CD4-positive, alpha-beta T cell (primary cell): ENCODE measurements at regions not wholly inside any gene's neighbourhood (a gene's known extent, or its start where the extent isn't known, plus 50 kb on each side); places are given as distances from the start of the nearest gene placed in this dataset.

Experiments
- ATAC-seq: fragments of 200-7000 bp; cut with Tn5 transposase; one replicate; pipeline ENCODE4 v1.10.0; 2022; ENCODE audit warnings: mild to moderate bottlenecking; ENCODE audit not compliant: poor library complexity
- CTCF ChIA-PET: fragments of 350-600 bp; sonication (Branson Sonifier 250); formaldehyde crosslinking; loops from one replicate; lab custom pipeline; 2021; ENCODE audit warnings: antibody characterized with exemption, inconsistent platforms; lab: Charles Lee
- POLR2A ChIA-PET: fragments of 350-600 bp; sonication (Branson Sonifier 250); formaldehyde crosslinking; loops from one replicate; lab custom pipeline; 2021; ENCODE audit warnings: antibody characterized with exemption, inconsistent platforms; lab: Charles Lee
- DNase-seq, 14 experiments: peaks; one replicate each; pipeline ENCODE4 v3.0.0-alpha.2; 2013 to 2020; ENCODE audit warnings: mixed read lengths in 2 of 14
- H3K27ac ChIP-seq, 2 donors: one replicate each; pipeline versions ENCODE4 v1.5.1 to v1.7.0; 2013; ENCODE audit warnings: low read length in 2 of 2, low read depth in 1 of 2, mild to moderate bottlenecking in 1 of 2
- H3K27me3 ChIP-seq, 2 experiments: 1 replicate in 1 of 2; 2 replicates in 1 of 2; pipeline versions ENCODE4 v1.6.1 to v1.7.0; 2013; ENCODE audit warnings: low read length in 2 of 2, control low read depth in 1 of 2, mild to moderate bottlenecking in 1 of 2, moderate library complexity in 1 of 2; ENCODE audit not compliant: insufficient read depth in 2 of 2, control insufficient read depth in 1 of 2
- H3K36me3 ChIP-seq: one replicate; pipeline ENCODE4 v1.6.1; 2013; ENCODE audit warnings: low read length, control low read depth; ENCODE audit not compliant: insufficient read depth
- H3K4me1 ChIP-seq: one replicate; pipeline ENCODE4 v1.6.1; 2013; ENCODE audit warnings: low read length, control low read depth; ENCODE audit not compliant: insufficient read depth
- H3K4me3 ChIP-seq: one replicate; pipeline ENCODE4 v1.5.1; 2013; ENCODE audit warnings: mild to moderate bottlenecking, low read length, moderate library complexity
- H3K9me3 ChIP-seq, 2 experiments: 1 replicate in 1 of 2; 2 replicates in 1 of 2; pipeline versions ENCODE4 v1.6.1 to v1.7.0; 2013; ENCODE audit warnings: low read length in 2 of 2, mild to moderate bottlenecking in 2 of 2, control low read depth in 1 of 2, moderate library complexity in 1 of 2; ENCODE audit not compliant: control insufficient read depth in 1 of 2, insufficient read depth in 1 of 2
- H3K27ac Mint-ChIP-seq: one replicate; pipeline ENCODE4 v1.8.0; 2020; ENCODE audit warnings: mixed read lengths
- H3K27me3 Mint-ChIP-seq: one replicate; pipeline ENCODE4 v1.8.0; 2021; ENCODE audit warnings: mixed read lengths
- H3K36me3 Mint-ChIP-seq: one replicate; pipeline ENCODE4 v1.8.0; 2021; ENCODE audit warnings: low read depth, mixed read lengths
- H3K4me1 Mint-ChIP-seq: one replicate; pipeline ENCODE4 v1.8.0; 2021; ENCODE audit warnings: low read depth, mixed read lengths
- H3K4me3 Mint-ChIP-seq: one replicate; pipeline ENCODE4 v1.8.0; 2020; ENCODE audit warnings: mild to moderate bottlenecking, mixed read lengths
- H3K9me3 Mint-ChIP-seq: one replicate; pipeline ENCODE4 v1.8.0; 2020; ENCODE audit warnings: mixed read lengths
- CTCF ChIP-seq: fragments of 200-600 bp; IDR thresholded peaks from one replicate; pipeline ENCODE4 v1.8.0; 2022; ENCODE audit warnings: antibody characterized with exemption, mild to moderate bottlenecking
- intact Hi-C, 2 experiments: fragments of 100-400 bp; cut with DNase I in 1 of 2; cut with micrococcal nuclease in 1 of 2; formaldehyde crosslinking; loops; one replicate each; pipeline versions ENCODE4 v1.15.1 to v1.9.0; 2023 to 2025; cut with DNase I, micrococcal nuclease

GRCh38 chr1:108028841-108029388, 63.9 kb upstream of the VAV3 start:
- no peaks in the 10 kb centered on the region for H3K4me1 Mint-ChIP-seq
- Histone ChIP-seq H3K36me3 (no peaks in the 10 kb centered on the region), H3K27ac (no peak overlapping the region), H3K4me1 (no peaks in the 10 kb centered on the region), H3K27me3 (no peaks in the 10 kb centered on the region), H3K9me3 (no peaks in the 10 kb centered on the region), H3K4me3 (no peak overlapping the region)
- H3K9me3 Mint-ChIP-seq = no peaks in the 10 kb centered on the region
- TF ChIP-seq CTCF = no peak
- no peak overlapping the region for H3K4me3 Mint-ChIP-seq
- DNase-seq = no peak
- intact Hi-C loops = no loop called here
- ChIA-PET CTCF (no interaction called here), POLR2A (no interaction called here)
- no peaks in the 10 kb centered on the region for H3K36me3 Mint-ChIP-seq
- H3K27ac Mint-ChIP-seq = no peak overlapping the region
- H3K27me3 Mint-ChIP-seq = no peaks in the 10 kb centered on the region
- no peak for ATAC-seq

DNA sequence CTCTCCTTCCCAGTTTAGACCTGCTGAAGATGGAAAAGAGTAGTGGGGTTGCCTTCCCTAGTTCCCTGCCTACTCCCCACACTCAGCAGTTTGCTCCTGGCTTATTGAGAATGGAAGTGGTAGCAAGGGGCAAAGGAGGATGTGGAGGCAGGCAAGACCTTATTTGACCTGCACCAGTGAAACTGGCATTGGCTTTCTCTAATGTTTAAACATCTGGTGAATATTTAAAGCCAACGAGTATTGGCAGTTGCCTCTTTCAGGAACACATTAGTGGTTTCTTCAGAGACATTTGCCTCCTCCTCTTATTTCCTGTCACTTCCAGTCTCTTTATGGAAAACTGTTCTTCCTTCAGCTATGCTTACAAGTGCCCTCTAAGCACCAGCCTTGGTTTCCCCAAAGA, 62.4 kb upstream of the VAV3 start:
- Histone ChIP-seq H3K27ac (no peak overlapping the region), H3K27me3 (no peaks in the 10 kb centered on the region), H3K36me3 (no peaks in the 10 kb centered on the region), H3K4me3 (no peak overlapping the region), H3K9me3 (no peaks in the 10 kb centered on the region), H3K4me1 (no peaks in the 10 kb centered on the region)
- Mint-ChIP-seq H3K4me1 (no peaks in the 10 kb centered on the region), H3K36me3 (no peaks in the 10 kb centered on the region), H3K27ac (no peak overlapping the region), H3K4me3 (no peak overlapping the region), H3K9me3 (no peaks in the 10 kb centered on the region), H3K27me3 (no peaks in the 10 kb centered on the region)
- intact Hi-C loops = no loop called here
- ChIA-PET CTCF (no interaction called here), POLR2A (no interaction called here)
- DNase-seq = no peak
- no peak for TF ChIP-seq CTCF
- no peak for ATAC-seq

DNA sequence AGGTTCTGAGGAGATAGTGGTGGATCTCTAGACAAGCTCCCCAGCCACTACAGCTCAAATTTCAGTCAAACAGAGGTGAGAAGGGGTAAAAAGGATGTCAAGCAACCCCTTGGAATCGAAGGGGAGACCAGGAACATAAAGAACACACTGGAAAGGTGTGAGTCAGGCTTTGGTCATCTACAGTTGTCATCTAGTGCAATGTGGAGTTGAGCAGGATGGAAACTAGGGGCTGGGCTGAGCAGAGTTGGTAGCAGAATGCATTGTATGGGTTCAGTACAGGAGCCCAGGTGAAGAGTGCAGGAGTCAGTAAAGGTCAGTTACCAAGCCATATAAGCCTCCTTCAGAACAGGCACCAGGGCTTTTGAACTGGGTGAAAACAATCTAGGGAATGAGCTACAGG, 52.7 kb upstream of the VAV3 start:
- Mint-ChIP-seq H3K9me3 (no peaks in the 10 kb centered on the region), H3K4me1 (no peaks in the 10 kb centered on the region), H3K4me3 (no peak overlapping the region), H3K27me3 (no peaks in the 10 kb centered on the region), H3K36me3 (no peaks in the 10 kb centered on the region), H3K27ac (no peak overlapping the region)
- ChIA-PET CTCF (no interaction called here), POLR2A (no interaction called here)
- intact Hi-C loops = no loop called here
- no peaks in the 10 kb centered on the region for H3K4me1 ChIP-seq
- no peaks in the 10 kb centered on the region for H3K9me3 ChIP-seq
- TF ChIP-seq CTCF = no peak
- no peak overlapping the region for H3K27ac ChIP-seq
- ATAC-seq = no peak
- H3K36me3 ChIP-seq = no peaks in the 10 kb centered on the region
- no peaks in the 10 kb centered on the region for H3K27me3 ChIP-seq
- DNase-seq = no peak
- no peak overlapping the region for H3K4me3 ChIP-seq
